ENCODE measurements at regions not wholly inside any gene's neighbourhood (a gene's known extent, or its start where the extent isn't known, plus 50 kb on each side); places are given as distances from the start of the nearest gene placed in this dataset.

GRCh38 chrX:110440016-110440805, 81.6 kb downstream of the RTL9 start:
- Histone ChIP-seq H4K20me1 (replicated peaks; ENCODE audit: control insufficient read depth, insufficient read depth, low read length) (no peaks in the 10 kb centered on the region; the same call in 1 of the 2 replicates), H3K36me3 (ENCODE audit: control insufficient read depth, insufficient read depth, low read length) (no peaks in the 10 kb centered on the region), H3K9ac (ENCODE audit: insufficient read depth in 1 of 2, low read depth in 2 of 2, low read length in 2 of 2) (no peak overlapping the region), H3K4me2 (ENCODE audit: insufficient read depth, low read length) (no peak overlapping the region), H2AFZ (ENCODE audit: low read depth, low read length) (no peak overlapping the region), H3K4me1 (replicated peaks in 1 of 2; ENCODE audit: control insufficient read depth in 2 of 2, insufficient read depth in 2 of 2, low read length in 2 of 2) (no peaks in the 10 kb centered on the region), H3K27ac (ENCODE audit: extremely low read depth, low read depth, low read length) (no peak overlapping the region), H3K9me3 (replicated peaks; ENCODE audit: control insufficient read depth, insufficient read depth, low read depth, low read length) (no peaks in the 10 kb centered on the region), H3K27me3 (ENCODE audit: control insufficient read depth in 2 of 2, insufficient read depth in 2 of 2, low read length in 2 of 2) (peaks cover 16 to 31% of the 10 kb centered on the region in 2 experiments; a peak in 3 of 5 replicates), H3K9me1 (ENCODE audit: control insufficient read depth, insufficient read depth, low read length) (no peaks in the 10 kb centered on the region), H3K4me3 (no peak overlapping the region), H3K79me2 (ENCODE audit: control insufficient read depth, insufficient read depth, low read length) (no peaks in the 10 kb centered on the region)
- no peak for ATAC-seq
- BruUV-seq (replicated peaks): no TSS peak
- intact Hi-C loops (cut with micrococcal nuclease) (no loop called here), in situ Hi-C loops (cut with MboI) (loop anchor here (25.0 kb wide), 1 partner anchor 797 kb away; no protein-coding TSS in a partner anchor)
- no peak for TF ChIP-seq POLR2A (conservative IDR thresholded peaks at IDR 0.05)
- TF ChIP-seq, protein P1, sequence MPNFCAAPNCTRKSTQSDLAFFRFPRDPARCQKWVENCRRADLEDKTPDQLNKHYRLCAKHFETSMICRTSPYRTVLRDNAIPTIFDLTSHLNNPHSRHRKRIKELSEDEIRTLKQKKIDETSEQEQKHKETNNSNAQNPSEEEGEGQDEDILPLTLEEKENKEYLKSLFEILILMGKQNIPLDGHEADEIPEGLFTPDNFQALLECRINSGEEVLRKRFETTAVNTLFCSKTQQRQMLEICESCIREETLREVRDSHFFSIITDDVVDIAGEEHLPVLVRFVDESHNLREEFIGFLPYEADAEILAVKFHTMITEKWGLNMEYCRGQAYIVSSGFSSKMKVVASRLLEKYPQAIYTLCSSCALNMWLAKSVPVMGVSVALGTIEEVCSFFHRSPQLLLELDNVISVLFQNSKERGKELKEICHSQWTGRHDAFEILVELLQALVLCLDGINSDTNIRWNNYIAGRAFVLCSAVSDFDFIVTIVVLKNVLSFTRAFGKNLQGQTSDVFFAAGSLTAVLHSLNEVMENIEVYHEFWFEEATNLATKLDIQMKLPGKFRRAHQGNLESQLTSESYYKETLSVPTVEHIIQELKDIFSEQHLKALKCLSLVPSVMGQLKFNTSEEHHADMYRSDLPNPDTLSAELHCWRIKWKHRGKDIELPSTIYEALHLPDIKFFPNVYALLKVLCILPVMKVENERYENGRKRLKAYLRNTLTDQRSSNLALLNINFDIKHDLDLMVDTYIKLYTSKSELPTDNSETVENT (CRISPR knock-in tag; IDR thresholded peaks at IDR 0.05): no peak
- no peak for TF ChIP-seq TEAD2 (tag; IDR thresholded peaks at IDR 0.05)
- TF ChIP-seq, protein P2, sequence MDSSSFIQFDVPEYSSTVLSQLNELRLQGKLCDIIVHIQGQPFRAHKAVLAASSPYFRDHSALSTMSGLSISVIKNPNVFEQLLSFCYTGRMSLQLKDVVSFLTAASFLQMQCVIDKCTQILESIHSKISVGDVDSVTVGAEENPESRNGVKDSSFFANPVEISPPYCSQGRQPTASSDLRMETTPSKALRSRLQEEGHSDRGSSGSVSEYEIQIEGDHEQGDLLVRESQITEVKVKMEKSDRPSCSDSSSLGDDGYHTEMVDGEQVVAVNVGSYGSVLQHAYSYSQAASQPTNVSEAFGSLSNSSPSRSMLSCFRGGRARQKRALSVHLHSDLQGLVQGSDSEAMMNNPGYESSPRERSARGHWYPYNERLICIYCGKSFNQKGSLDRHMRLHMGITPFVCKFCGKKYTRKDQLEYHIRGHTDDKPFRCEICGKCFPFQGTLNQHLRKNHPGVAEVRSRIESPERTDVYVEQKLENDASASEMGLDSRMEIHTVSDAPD (CRISPR knock-in tag; IDR thresholded peaks at IDR 0.05): no peak
- no peak for TF ChIP-seq PYGO2 (tag; IDR thresholded peaks at IDR 0.05)
- no peak for TF ChIP-seq GABPB2 (CRISPR knock-in tag; conservative IDR thresholded peaks at IDR 0.05)
- no peak for TF ChIP-seq POLR2B (IDR thresholded peaks at IDR 0.05; ENCODE audit: low read depth, partially characterized antibody)
- no peak for TF ChIP-seq ZZZ3 (IDR thresholded peaks at IDR 0.05)
- no peak for TF ChIP-seq HIVEP1 (CRISPR knock-in tag; IDR thresholded peaks at IDR 0.05)
- no peak for TF ChIP-seq SAP30 (IDR thresholded peaks at IDR 0.05; ENCODE audit: borderline replicate concordance, insufficient read depth, low read depth, low read length, poor library complexity, severe bottlenecking)
- TF ChIP-seq VEZF1 (CRISPR knock-in tag; IDR thresholded peaks at IDR 0.05): no peak
- TF ChIP-seq ZNF165 (CRISPR knock-in tag; IDR thresholded peaks at IDR 0.05; ENCODE audit: borderline replicate concordance): no peak
- 0% methylated on average over 9 of the region's 11 CpGs for WGBS (ENCODE audit: insufficient coverage, low coverage, missing lambda C conversion rate)
- POLR2A ChIA-PET: no interaction called here
- CTCF ChIA-PET (ENCODE audit: low intra/inter-chr PET ratio): no interaction called here
- FAIRE-seq: no peak
- no peak for DNase-seq (ENCODE audit: extremely low read depth in 1 of 4, low spot score in 3 of 4)
